ENCODE measurements at regions not wholly inside any gene's neighbourhood (a gene's known extent, or its start where the extent isn't known, plus 50 kb on each side); places are given as distances from the start of the nearest gene placed in this dataset.
A peak's percentile ranks its signal among the peaks of the same experiment; 100 is the strongest.

GRCh38 chr2:18855027-18855426, 265.7 kb upstream of the NT5C1B start:
- TF ChIP-seq CTCF (conservative IDR thresholded peaks at IDR 0.05; ENCODE audit: low read depth, low read length) (peak; percentile 44), POLR2A (IDR thresholded peaks at IDR 0.05; ENCODE audit: low read depth, low read length) (no peak), RCOR1 (IDR thresholded peaks at IDR 0.05; ENCODE audit: insufficient replicate concordance, low read length) (no peak), SMC3 (IDR thresholded peaks at IDR 0.05; ENCODE audit: low read depth, low read length) (0 out of 2 replicates have a peak, but pooled peaks have one; percentile 22), RAD21 (IDR thresholded peaks at IDR 0.05; ENCODE audit: low read length) (peak; percentile 52), CEBPB (IDR thresholded peaks at IDR 0.05; ENCODE audit: low read depth, low read length) (no peak), MAFK (IDR thresholded peaks at IDR 0.05; ENCODE audit: low read depth, low read length) (no peak), BHLHE40 (IDR thresholded peaks at IDR 0.05; ENCODE audit: low read depth, low read length) (no peak), MXI1 (IDR thresholded peaks at IDR 0.05; ENCODE audit: borderline replicate concordance, low read depth, low read length) (no peak)

Measured in IMR-90 (cell line).